NT2/D1 (cell line): ENCODE measurements at regions not wholly inside any gene's neighbourhood (a gene's known extent, or its start where the extent isn't known, plus 50 kb on each side); places are given as distances from the start of the nearest gene placed in this dataset.

Source experiments
- SUZ12 ChIP-seq: IDR thresholded peaks from 2 replicates; pipeline ENCODE4 v1.6.1; 2011; ENCODE audit not compliant: insufficient read length, insufficient read depth; ENCODE audit errors: extremely low read depth
- YY1 ChIP-seq: IDR thresholded peaks from 2 replicates; pipeline ENCODE4 v1.6.1; 2011; ENCODE audit not compliant: insufficient read length, insufficient read depth
- ZNF274 ChIP-seq: IDR thresholded peaks from 2 replicates; pipeline ENCODE4 v1.6.1; 2011; ENCODE audit warnings: mild to moderate bottlenecking, low read depth, low read length

DNA sequence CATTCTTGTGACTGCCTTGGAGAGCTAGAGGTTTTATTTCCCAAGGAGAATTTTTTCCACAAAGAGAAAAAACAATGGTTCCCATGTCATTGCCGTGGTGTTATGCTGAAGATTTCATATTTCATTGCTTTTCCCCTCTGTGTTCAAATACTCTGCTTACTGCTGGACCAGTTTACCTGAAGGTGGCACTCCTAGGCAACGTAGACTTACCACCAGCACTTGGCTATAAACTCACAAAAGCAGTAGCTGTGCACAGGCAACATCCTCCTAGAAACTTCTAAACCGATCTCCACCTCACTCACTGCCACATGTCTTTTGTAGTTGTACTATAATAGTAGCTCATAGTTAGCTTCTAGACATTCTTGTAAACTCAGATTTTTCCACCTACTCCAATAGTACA, 1319.7 kb upstream of the CRIM1 start:
- TF ChIP-seq ZNF274 (no peak), SUZ12 (no peak), YY1 (no peak)
